Gastroesophageal sphincter (tissue), 4 donors: ENCODE measurements at regions not wholly inside any gene's neighbourhood (a gene's known extent, or its start where the extent isn't known, plus 50 kb on each side); places are given as distances from the start of the nearest gene placed in this dataset.

ENCODE experiments used
- ATAC-seq: fragments of 150-250 bp; one replicate; pipeline ENCODE4 v1.9.1; 2016; ENCODE audit warnings: mild to moderate bottlenecking, moderate library complexity
- H3K27ac ChIP-seq, 4 donors: fragments of 200-600 bp; sonication (generic) in 3 of 4; 1 replicate in 3 of 4; 2 replicates in 1 of 4; pipeline ENCODE4 v1.5.1; 2016 to 2019
- H3K27me3 ChIP-seq: fragments of 200-600 bp; sonication (generic); one replicate; pipeline ENCODE4 v1.5.1; 2019
- H3K36me3 ChIP-seq, 2 donors: fragments of 200-600 bp; sonication (generic); one replicate each; pipeline ENCODE4 v1.5.1; 2019; ENCODE audit warnings: control low read depth in 1 of 2
- H3K4me1 ChIP-seq, 3 donors: fragments of 200-600 bp; sonication (generic); 1 replicate in 2 of 3; 2 replicates in 1 of 3; pipeline ENCODE4 v1.5.1; 2016 to 2019; ENCODE audit warnings: control low read depth in 2 of 3
- H3K4me3 ChIP-seq, 2 donors: fragments of 200-600 bp; sonication (generic); one replicate each; pipeline ENCODE4 v1.5.1; 2019; ENCODE audit warnings: mild to moderate bottlenecking in 1 of 2, moderate library complexity in 1 of 2
- H3K9me3 ChIP-seq, 3 donors: fragments of 200-600 bp; sonication (generic); one replicate each; pipeline ENCODE4 v1.5.1; 2017 to 2019; ENCODE audit warnings: control low read depth in 2 of 3
- CTCF ChIP-seq, 4 experiments: fragments of 200-600 bp in 2 of 4; fragments of 450-650 bp in 2 of 4; sonication (generic) in 1 of 4; IDR thresholded peaks; one replicate each; pipeline ENCODE4 v1.5.1; 2017 to 2019; ENCODE audit warnings: antibody characterized with exemption in 4 of 4, mild to moderate bottlenecking in 2 of 4, moderate library complexity in 2 of 4
- EP300 ChIP-seq: sonication (generic); formaldehyde crosslinking; IDR thresholded peaks from one replicate; pipeline ENCODE4 v1.6.1; 2017; ENCODE audit warnings: antibody characterized with exemption, mild to moderate bottlenecking
- POLR2A ChIP-seq, 2 donors: fragments of 450-650 bp; IDR thresholded peaks; one replicate each; pipeline ENCODE4 v1.6.1; 2017; ENCODE audit warnings: antibody characterized with exemption in 2 of 2, mild to moderate bottlenecking in 2 of 2, moderate library complexity in 1 of 2
- POLR2AphosphoS5 ChIP-seq: sonication (generic); formaldehyde crosslinking; IDR thresholded peaks from one replicate; pipeline ENCODE4 v1.6.1; 2017; ENCODE audit warnings: antibody characterized with exemption
- WGBS, 2 donors: methylation state at CpG; one replicate each; pipeline ENCODE4 v1.1.5; 2018; ENCODE audit warnings: low coverage in 1 of 2; 5-methylcytosine and 5-hydroxymethylcytosine counted together

GRCh38 chr21:41659791-41660560 lies 106.9 kb downstream of the RIPK4 start:
- ATAC-seq, result peak; percentile 54
- 75 to 90% methylated on average over 3 to 7 of the region's 16 CpGs for WGBS, 2 donors
- Histone ChIP-seq H3K4me1 (peaks cover 0 to 3% (median 0%) of the 10 kb centered on the region in 3 donors), H3K36me3 (no peaks in the 10 kb centered on the region), H3K27ac (no peak overlapping the region), H3K9me3 (no peaks in the 10 kb centered on the region), H3K27me3 (peaks cover 54% of the 10 kb centered on the region), H3K4me3 (no peak overlapping the region)
- TF ChIP-seq CTCF (IDR thresholded peaks at IDR 0.05) (no peak), POLR2AphosphoS5 (no peak), POLR2A (IDR thresholded peaks at IDR 0.05) (no peak), EP300 (no peak)

- H3K36me3 ChIP-seq, result no peaks in the 10 kb centered on the region
- no peak for ATAC-seq
- H3K4me3 ChIP-seq, result no peak overlapping the region
- no peaks in the 10 kb centered on the region for H3K9me3 ChIP-seq
- WGBS, 2 donors, result 50 to 57% methylated on average over 1 of the region's 6 CpGs
- H3K27me3 ChIP-seq, result peaks cover 37% of the 10 kb centered on the region
- TF ChIP-seq POLR2AphosphoS5 (no peak), POLR2A (IDR thresholded peaks at IDR 0.05) (no peak), EP300 (no peak), CTCF (IDR thresholded peaks at IDR 0.05) (no peak)
- no peak overlapping the region for H3K27ac ChIP-seq
- H3K4me1 ChIP-seq, result no peaks in the 10 kb centered on the region
Measured at GRCh38 chr21:41656946-41657525, 109.8 kb downstream of the RIPK4 start.

- Histone ChIP-seq H3K27me3 (peaks cover 28% of the 10 kb centered on the region), H3K9me3 (no peaks in the 10 kb centered on the region), H3K36me3 (no peaks in the 10 kb centered on the region), H3K4me1 (no peaks in the 10 kb centered on the region), H3K4me3 (no peak overlapping the region), H3K27ac (no peak overlapping the region)
- no peak for ATAC-seq
- TF ChIP-seq POLR2AphosphoS5 (no peak), CTCF (IDR thresholded peaks at IDR 0.05) (no peak), POLR2A (IDR thresholded peaks at IDR 0.05) (no peak)
- 84 to 87% methylated on average over 4 of the region's 4 CpGs for WGBS, 2 donors
Measured at GRCh38 chr21:41655259-41655658, 111.6 kb downstream of the RIPK4 start.

GRCh38 chr21:41653954-41654491 lies 112.8 kb downstream of the RIPK4 start:
- Histone ChIP-seq H3K36me3 (no peaks in the 10 kb centered on the region), H3K27me3 (peaks cover 16% of the 10 kb centered on the region), H3K27ac (no peak overlapping the region), H3K9me3 (no peaks in the 10 kb centered on the region), H3K4me1 (no peaks in the 10 kb centered on the region), H3K4me3 (no peak overlapping the region)
- WGBS, 2 donors, result 33 to 60% methylated on average over 1 of the region's 3 CpGs
- peak; percentile 73 for ATAC-seq
- TF ChIP-seq POLR2A (IDR thresholded peaks at IDR 0.05) (no peak), CTCF (IDR thresholded peaks at IDR 0.05) (no peak), EP300 (no peak), POLR2AphosphoS5 (no peak)
